GM21723 (cell line): ENCODE measurements at regions not wholly inside any gene's neighbourhood (a gene's known extent, or its start where the extent isn't known, plus 50 kb on each side); places are given as distances from the start of the nearest gene placed in this dataset.

Source experiments
- ATAC-seq: cut with Tn5 transposase; IDR thresholded peaks from one replicate; pipeline ENCODE4 v1.9.1; 2021; ENCODE audit warnings: mild to moderate bottlenecking, moderate library complexity; ENCODE audit not compliant: unreplicated experiment

DNA sequence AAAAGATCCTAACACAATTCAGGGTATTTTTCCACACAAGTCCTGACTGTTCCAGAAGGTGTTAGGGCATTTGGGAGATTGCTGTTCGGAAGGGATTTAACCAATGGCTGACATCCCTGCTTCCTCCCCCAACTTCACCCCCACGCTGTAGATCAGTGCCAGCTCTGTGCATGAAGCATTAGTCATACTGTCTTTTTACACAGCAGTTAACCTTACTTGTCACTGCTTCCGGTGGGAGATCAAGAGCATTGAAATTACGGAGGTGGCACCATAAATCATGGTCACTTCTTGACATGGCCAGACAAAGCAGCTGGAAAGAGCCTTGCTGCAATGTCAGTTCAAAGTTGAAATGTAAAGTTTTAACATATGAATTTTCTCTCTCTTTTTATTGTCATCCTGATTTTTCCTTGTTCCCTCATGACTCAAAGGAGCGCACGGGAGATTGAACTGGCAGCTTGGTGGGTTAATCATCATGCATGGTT, 70.2 kb downstream of the HRH4 start:
- no peak for ATAC-seq

DNA sequence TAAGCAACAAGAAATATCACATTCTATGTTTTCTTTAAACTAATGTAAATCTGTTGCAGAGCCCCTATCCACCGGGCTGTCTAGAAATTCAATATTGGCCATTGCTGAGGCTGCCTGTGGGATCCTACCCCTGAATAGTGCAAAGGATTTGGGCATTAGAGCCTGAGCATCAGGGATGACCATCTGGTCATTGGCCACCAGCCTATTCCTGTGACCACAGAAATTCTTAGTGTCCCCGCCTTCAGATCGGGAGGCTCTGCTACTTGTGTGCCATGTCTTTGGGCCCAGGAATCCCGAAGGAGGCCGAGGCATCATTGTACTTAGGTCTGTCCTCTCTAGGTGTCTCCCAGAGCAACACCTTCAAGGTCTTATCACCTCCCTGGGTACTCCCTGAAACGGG, 73.8 kb downstream of the HRH4 start:
- ATAC-seq = no peak

DNA sequence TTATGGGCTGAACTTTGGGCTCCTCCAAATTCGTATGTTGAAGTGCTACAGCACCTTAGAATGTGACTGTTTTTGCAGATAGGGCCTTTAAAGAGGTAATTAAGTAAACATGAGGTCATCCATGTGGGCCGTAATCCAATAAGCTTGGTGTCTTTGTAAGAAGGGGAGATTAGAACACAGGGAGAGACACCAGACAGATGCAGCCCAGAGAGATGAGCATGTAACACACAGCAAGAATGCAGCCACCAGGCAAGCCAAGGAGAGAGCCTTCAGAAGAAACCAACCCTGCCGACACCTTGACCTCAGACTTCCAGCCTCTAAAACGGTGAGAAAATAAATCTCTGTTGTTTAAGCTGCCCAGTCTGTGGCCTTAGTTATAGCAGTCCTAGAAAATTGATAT, 74.3 kb downstream of the HRH4 start:
- no peak for ATAC-seq

DNA sequence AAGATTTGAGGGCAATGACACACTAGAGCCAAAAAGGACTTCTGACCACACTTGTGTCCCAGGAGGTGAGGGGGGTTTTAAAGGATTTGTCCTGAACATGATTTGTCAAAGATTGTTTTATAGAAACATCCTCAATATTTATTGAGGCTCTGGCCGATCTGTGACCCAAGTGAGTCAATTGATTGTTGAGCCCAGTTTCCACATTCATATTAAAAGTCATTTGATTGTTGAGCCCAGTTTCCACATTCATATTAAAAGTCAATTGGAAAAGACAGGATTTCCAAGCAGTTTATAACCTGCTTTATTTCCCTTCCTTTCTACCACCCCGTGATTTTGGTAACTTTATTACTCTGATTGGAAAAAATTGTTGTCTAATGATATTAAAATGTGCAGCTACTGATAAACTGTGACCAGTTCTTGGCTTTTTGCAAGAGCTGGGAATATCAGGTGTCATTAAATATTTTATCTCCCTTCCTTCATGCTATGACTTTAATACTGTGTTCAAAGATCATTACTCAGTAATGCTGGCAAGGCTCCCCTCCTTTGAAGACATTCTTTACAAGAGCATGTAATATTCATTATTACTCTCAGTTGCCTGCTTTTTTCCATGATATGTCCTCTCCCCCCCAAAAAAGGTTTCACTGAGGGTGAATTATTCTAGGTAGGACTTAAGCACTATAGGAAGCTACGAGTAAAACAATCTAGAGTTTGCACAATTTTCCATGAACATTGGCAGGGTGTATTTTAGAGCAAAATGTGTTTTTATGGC, 75.3 kb downstream of the HRH4 start:
- no peak for ATAC-seq

GRCh38 chr18:24536326-24536725, 75.9 kb downstream of the HRH4 start:
- ATAC-seq = no peak

- no peak for ATAC-seq
Observed at GRCh38 chr18:24536834-24537233, 76.4 kb downstream of the HRH4 start.

DNA sequence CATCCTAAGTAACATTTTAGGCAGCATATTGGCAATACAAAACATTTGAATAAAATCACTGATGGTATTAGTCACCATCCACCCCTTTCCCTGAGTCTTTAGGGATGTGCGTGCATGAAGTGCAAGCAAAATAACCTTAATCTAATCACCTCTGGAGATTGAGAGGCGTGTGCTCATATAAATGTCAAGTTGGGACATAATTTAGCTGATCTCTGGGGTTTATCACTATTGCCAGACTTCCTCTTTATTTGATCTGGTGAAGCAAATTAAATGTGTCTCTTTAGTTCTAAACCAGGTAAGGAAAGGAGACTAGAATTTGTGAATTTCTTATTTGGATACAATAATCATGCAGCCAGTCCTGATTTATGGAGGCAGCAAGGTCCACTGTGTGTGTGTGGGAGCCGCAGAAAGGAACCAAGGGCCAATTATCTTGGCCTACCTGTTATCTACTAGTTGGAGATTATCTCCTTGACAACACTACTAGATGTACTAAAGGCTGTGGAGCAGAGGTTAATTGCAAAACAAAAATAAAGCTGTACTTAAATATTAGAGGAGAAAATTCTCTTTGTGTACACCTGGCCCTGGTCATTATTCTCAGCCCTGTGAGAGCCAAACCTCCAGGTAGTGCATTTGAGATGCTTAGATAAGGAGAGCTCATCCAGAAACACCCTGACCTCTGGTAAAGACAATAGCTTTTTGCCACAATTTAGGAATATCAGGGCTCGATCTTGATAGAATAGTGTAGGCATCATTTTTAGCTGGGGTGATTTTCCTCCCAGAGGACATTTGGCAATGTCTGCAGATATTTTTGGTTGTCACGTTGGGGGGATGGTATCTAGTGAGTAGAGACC, 78.2 kb downstream of the HRH4 start:
- ATAC-seq = no peak

- ATAC-seq = no peak
Observed at GRCh38 chr18:24539866-24540617, 79.6 kb downstream of the HRH4 start.

DNA sequence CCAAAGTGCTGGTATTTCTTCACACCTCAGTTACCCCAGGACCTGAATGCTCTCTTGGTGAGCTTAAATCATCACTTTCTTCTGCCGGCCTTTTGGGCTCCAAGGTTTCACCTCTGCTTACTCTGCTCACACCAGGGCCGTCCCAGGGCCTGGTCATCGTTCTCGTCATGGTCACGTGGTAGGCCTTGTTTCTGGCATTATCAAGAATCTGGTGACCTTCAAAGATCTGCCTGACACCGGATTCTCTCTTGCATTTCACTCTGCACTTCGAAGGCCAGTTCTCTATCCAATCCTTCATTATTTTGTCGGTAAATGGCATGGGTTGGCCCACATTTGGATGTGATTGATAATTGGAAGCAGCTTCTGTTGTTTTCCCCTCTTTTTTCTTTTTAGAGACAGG, 80.5 kb downstream of the HRH4 start:
- no peak for ATAC-seq

DNA sequence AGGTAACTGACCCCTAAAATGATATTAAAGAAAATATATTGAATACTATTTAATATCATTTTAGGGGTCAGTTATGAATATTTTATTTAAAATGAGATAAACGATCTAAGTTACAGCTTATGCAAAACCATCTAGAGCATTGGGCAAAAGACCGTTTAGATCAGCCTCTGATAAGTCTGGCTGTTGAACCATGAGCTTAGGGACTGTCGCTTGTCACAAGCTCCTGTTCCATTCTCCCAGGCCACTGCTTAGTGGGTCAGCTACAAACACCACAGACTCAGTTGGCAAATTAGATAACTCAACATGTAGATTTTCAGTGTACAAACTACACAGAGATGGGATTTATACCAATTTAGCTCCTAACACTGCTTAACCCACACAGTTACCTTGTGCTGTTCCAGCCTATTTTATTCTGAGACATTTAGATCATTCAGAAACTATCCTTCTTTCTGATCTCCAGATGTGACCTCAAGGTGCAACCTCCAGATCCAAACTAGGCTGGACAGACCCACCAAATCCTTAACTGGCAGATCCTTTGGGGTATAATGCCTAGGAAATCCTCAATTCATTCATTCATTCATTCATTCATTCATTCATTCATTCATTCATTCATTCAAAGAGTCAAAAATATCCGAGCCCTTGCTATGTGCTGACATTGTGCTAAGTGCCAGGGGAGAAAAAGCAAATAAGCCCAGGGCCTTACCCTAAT, 82.8 kb downstream of the HRH4 start:
- no peak for ATAC-seq

DNA sequence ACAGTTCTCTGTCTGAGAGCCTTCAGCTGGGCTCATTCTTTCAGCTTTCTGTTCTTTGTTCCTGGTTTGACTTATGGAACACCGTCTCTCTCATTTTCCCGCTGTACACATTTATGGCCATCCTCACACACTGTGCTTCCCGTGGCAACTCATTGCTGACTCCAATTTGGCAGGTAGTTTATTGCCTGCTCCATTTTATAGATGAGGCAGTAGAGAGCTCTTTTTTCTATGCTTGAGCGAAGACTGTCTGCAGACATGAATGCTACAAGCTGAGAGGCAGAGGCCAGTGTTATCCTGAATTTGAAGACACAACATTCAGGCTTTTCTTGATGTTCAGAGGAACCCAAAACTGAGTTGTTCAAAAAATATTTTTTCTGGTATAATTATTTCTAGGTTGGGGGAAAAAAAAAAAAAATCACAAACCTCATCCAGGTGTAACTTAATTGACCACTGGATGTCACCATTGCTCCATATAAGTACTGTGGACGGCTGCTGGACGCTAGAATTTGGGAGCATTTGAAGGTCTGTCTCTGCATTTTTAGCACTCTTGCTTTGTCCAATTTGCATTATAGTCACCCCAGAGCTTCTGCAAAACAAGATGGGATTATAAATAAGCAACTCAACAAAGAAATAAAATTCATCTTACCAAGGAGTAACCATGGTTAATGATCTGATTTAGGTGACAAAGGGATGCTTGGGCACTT, 83.5 kb downstream of the HRH4 start:
- ATAC-seq = no peak

- ATAC-seq = no peak
Observed at GRCh38 chr18:24544949-24545348, 84.5 kb downstream of the HRH4 start.

DNA sequence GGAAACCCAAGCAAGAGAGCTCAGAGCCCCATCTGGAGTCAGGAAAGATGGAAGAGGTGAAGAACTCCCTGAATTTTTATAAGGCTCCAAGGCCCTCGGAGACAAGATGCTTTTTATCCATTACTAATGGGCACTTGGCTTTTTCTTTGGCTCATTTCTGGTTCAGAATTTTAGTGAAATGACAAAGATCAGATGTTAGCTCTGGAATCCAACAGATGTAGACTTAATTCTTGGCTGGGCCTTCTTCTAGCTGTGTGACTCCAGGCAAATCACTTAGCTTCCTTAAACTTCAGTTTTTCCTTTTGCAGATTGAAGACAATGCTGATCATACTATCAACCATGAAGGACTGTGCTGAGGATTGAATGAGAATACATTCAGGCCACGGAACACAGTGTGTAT, 85.2 kb downstream of the HRH4 start:
- ATAC-seq = no peak

- ATAC-seq = no peak
Observed at GRCh38 chr18:24546307-24546706, 85.9 kb downstream of the HRH4 start.

DNA sequence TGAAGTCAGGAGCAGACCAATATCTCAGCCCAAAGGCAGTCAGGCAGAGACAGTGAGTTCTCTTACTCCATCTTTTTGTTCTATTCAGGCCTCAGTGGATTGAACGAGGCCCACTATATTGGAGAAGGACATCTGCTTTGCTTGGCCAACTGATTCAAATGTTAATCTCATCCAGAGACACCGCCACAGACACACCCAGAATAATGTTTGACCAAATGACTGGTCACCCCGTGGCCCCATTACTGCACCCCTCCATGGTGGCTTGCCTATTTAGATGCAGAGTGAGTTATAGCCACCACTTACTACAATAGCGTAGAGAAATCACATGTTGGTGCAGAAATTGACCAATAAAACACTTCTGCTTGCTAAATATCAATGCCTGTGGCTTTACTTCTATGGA, 88.1 kb downstream of the HRH4 start:
- no peak for ATAC-seq

DNA sequence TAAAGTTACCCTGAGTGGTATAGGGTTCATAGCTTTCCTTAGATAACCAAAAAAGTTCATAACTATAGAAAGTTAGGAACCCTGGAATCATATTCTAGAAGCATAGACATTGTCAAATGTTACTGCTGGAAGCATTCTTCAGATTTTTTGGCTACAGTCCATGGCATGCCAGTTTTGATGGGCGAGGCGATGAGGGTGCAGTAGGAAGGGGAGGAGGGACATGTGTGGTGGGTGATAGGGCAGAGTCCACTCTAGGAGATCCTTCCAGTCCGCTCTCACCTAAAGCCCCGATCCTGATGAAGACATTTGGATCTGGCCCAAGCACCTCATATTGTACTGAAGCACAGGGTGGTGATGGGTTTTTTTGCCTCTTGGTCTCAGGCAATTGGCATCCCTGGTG, 91.8 kb downstream of the HRH4 start:
- no peak for ATAC-seq

- no peak for ATAC-seq
Observed at GRCh38 chr18:24553571-24554285, 93.3 kb downstream of the HRH4 start.

DNA sequence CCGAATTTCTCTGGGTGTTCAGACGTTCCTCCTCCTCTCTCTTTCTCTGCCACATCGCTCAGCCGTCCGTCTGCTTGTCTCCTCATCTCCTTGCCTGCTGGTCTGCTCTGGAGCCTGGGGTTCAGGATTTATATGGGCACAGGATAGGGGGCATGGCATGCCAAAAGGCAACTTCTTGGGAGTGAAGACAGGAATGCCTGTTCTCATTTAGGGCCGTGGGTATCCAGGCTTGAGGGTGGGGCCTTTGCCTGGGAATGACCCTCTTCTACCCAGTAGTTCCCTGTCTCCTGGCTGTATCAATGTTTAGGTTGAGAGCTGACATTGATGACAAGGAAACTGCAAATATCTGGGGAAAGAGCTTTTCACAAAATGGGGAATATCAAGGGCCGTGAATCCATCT, 98.0 kb downstream of the HRH4 start:
- no peak for ATAC-seq

DNA sequence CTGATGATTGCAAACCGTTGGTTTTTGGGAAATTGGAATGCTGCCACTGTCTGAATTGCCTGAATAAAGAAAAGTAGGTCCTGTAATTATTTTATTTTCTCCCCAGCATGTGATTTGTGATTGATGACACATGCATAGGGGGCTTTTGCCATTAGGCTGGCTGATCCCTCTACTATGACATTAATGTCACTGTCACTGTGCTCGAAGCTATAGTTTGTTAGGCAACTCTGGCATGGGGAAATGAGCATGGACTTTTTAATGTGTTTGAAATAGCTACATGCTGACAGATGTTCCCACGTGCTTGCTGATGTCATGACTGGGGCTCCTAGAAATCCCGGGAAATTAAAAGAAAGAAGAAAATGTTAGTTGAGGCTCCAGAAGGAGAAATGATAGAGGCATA, 99.1 kb downstream of the HRH4 start:
- ATAC-seq = no peak
